HG02678 (cell line): ENCODE measurements at regions not wholly inside any gene's neighbourhood (a gene's known extent, or its start where the extent isn't known, plus 50 kb on each side); places are given as distances from the start of the nearest gene placed in this dataset.

Source experiments
- ATAC-seq: cut with Tn5 transposase; IDR thresholded peaks from one replicate; pipeline ENCODE4 v1.9.1; 2021; ENCODE audit warnings: mild to moderate bottlenecking, moderate library complexity; ENCODE audit not compliant: unreplicated experiment

GRCh38 chr15:31953478-31953877 is 76.8 kb upstream of the CHRNA7 start:
- no peak for ATAC-seq

GRCh38 chr15:31954374-31955172 is 75.7 kb upstream of the CHRNA7 start:
- ATAC-seq: no peak

- no peak for ATAC-seq
These were observed 74.6 kb upstream of the CHRNA7 start for GRCh38 chr15:31955734-31956133.

- no peak for ATAC-seq
These were observed 72.7 kb upstream of the CHRNA7 start for GRCh38 chr15:31957581-31957980.

GRCh38 chr15:31964586-31965307 is 65.6 kb upstream of the CHRNA7 start:
- no peak for ATAC-seq

GRCh38 chr15:31970007-31970406 is 60.3 kb upstream of the CHRNA7 start:
- no peak for ATAC-seq

GRCh38 chr15:31973197-31973596 is 57.1 kb upstream of the CHRNA7 start:
- ATAC-seq: no peak

- ATAC-seq: no peak
These were observed 56.0 kb upstream of the CHRNA7 start for GRCh38 chr15:31974154-31974794.

- no peak for ATAC-seq
These were observed 55.2 kb upstream of the CHRNA7 start for GRCh38 chr15:31974855-31975829.

- no peak for ATAC-seq
These were observed 54.5 kb upstream of the CHRNA7 start for GRCh38 chr15:31975830-31976229.

- ATAC-seq: no peak
These were observed 53.2 kb upstream of the CHRNA7 start for GRCh38 chr15:31977138-31977537.

- no peak for ATAC-seq
These were observed 52.3 kb upstream of the CHRNA7 start for GRCh38 chr15:31977812-31978661.
